GM23338 (cell line): ENCODE measurements at regions not wholly inside any gene's neighbourhood (a gene's known extent, or its start where the extent isn't known, plus 50 kb on each side); places are given as distances from the start of the nearest gene placed in this dataset.

Experiments used
- ATAC-seq: fragments of 200-7000 bp; cut with Tn5 transposase; 3 replicates; pipeline ENCODE4 v1.9.1; 2020
- DNase-seq: peaks from one replicate; pipeline ENCODE4 v3.0.0-alpha.2; 2015; ENCODE audit warnings: low spot score
- H2AFZ ChIP-seq: fragments of 200-600 bp; sonication (generic); 2 replicates; pipeline ENCODE4 v1.8.0; 2016; ENCODE audit warnings: antibody characterized with exemption, mild to moderate bottlenecking, moderate library complexity
- H3F3A ChIP-seq: fragments of 200-600 bp; sonication (generic); replicated peaks from 2 replicates; pipeline ENCODE4 v1.8.0; 2017; ENCODE audit warnings: antibody characterized with exemption, mixed run types, low read depth
- H3K27ac ChIP-seq: fragments of 200-600 bp; sonication (generic); 2 replicates; pipeline ENCODE4 v1.6.1; 2016; ENCODE audit warnings: low read depth
- H3K27me3 ChIP-seq: fragments of 200-600 bp; sonication (generic); 2 replicates; pipeline ENCODE4 v1.8.0; 2016; ENCODE audit warnings: mild to moderate bottlenecking, mixed run types, moderate library complexity; ENCODE audit not compliant: insufficient read depth
- H3K36me3 ChIP-seq: fragments of 200-600 bp; sonication (generic); 2 replicates; pipeline ENCODE4 v1.8.0; 2016; ENCODE audit warnings: mild to moderate bottlenecking; ENCODE audit not compliant: insufficient read depth
- H3K4me1 ChIP-seq: fragments of 200-600 bp; sonication (generic); 2 replicates; pipeline ENCODE4 v1.8.0; 2016; ENCODE audit warnings: mild to moderate bottlenecking, moderate library complexity; ENCODE audit not compliant: insufficient read depth
- H3K4me2 ChIP-seq: fragments of 200-600 bp; sonication (generic); 2 replicates; pipeline ENCODE4 v1.7.1; 2017; ENCODE audit warnings: mixed run types
- H3K4me3 ChIP-seq: fragments of 200-600 bp; sonication (generic); 2 replicates; pipeline ENCODE4 v1.6.1; 2016; ENCODE audit warnings: mixed run types
- H3K79me2 ChIP-seq: fragments of 200-600 bp; sonication (generic); replicated peaks from 2 replicates; pipeline ENCODE4 v1.8.0; 2017; ENCODE audit warnings: mild to moderate bottlenecking; ENCODE audit not compliant: insufficient read depth
- H3K9me2 ChIP-seq: fragments of 200-600 bp; sonication (generic); 2 replicates; pipeline ENCODE4 v1.8.0; 2017; ENCODE audit not compliant: insufficient read depth
- H4K20me1 ChIP-seq: fragments of 200-600 bp; sonication (generic); replicated peaks from 2 replicates; pipeline ENCODE4 v1.8.0; 2017; ENCODE audit warnings: mild to moderate bottlenecking; ENCODE audit not compliant: insufficient read depth
- H3K27ac Mint-ChIP-seq: 2 replicates; pipeline ENCODE4 v1.8.0; 2020; ENCODE audit warnings: inconsistent platforms, mild to moderate bottlenecking, moderate library complexity, mixed read lengths
- H3K27me3 Mint-ChIP-seq: 3 replicates; pipeline ENCODE4 v1.8.0; 2022; ENCODE audit warnings: low read depth, mild to moderate bottlenecking, moderate library complexity, mixed read lengths, inconsistent platforms; ENCODE audit not compliant: insufficient read depth, poor library complexity
- H3K36me3 Mint-ChIP-seq: 3 replicates; pipeline ENCODE4 v1.8.0; 2021; ENCODE audit warnings: low read depth, mild to moderate bottlenecking, inconsistent platforms, moderate library complexity, mixed read lengths
- H3K4me1 Mint-ChIP-seq: 3 replicates; pipeline ENCODE4 v1.8.0; 2020; ENCODE audit warnings: mild to moderate bottlenecking, inconsistent platforms, mixed read lengths
- H3K4me3 Mint-ChIP-seq: 3 replicates; pipeline ENCODE4 v1.8.0; 2021; ENCODE audit warnings: moderate library complexity, mild to moderate bottlenecking, inconsistent platforms, mixed read lengths
- H3K9me3 Mint-ChIP-seq: 3 replicates; pipeline ENCODE4 v1.8.0; 2020; ENCODE audit warnings: moderate library complexity, mild to moderate bottlenecking, inconsistent platforms, mixed read lengths
- CREB1 ChIP-seq: fragments of 250-450 bp; sonication (Bioruptor Pico); IDR thresholded peaks from 2 replicates; pipeline ENCODE4 v1.5.0; 2020; ENCODE audit warnings: low read depth, mild to moderate bottlenecking, moderate library complexity
- CTCF ChIP-seq, 2 experiments: fragments of 200-600 bp in 1 of 2; sonication (generic) in 1 of 2; conservative IDR thresholded peaks; 2 replicates each; pipeline versions ENCODE4 v1.5.1 to v1.6.1; 2016 to 2017; ENCODE audit warnings: antibody characterized with exemption in 2 of 2, low read depth in 2 of 2, mild to moderate bottlenecking in 2 of 2, moderate library complexity in 1 of 2
- ETS1 ChIP-seq: IDR thresholded peaks from 2 replicates; pipeline ENCODE4 v1.6.1; 2016; ENCODE audit warnings: antibody characterized with exemption
- EZH2 ChIP-seq: fragments of 200-600 bp; sonication (generic); IDR thresholded peaks from one replicate; pipeline ENCODE4 v1.8.0; 2017; ENCODE audit warnings: antibody characterized with exemption, mild to moderate bottlenecking, low read depth; ENCODE audit not compliant: unreplicated experiment
- EZH2phosphoT487 ChIP-seq: fragments of 200-600 bp; sonication (generic); IDR thresholded peaks from one replicate; pipeline ENCODE4 v1.8.1; 2018; ENCODE audit warnings: antibody characterized with exemption; ENCODE audit not compliant: unreplicated experiment
- JUNB ChIP-seq: IDR thresholded peaks from one replicate; pipeline ENCODE4 v1.6.1; 2016; ENCODE audit warnings: antibody characterized with exemption; ENCODE audit not compliant: unreplicated experiment
- NANOG ChIP-seq: IDR thresholded peaks from 2 replicates; pipeline ENCODE4 v1.6.1; 2016; ENCODE audit warnings: antibody characterized with exemption, borderline replicate concordance
- POLR2AphosphoS5 ChIP-seq: IDR thresholded peaks from 2 replicates; pipeline ENCODE4 v1.6.1; 2016; ENCODE audit warnings: antibody characterized with exemption, low read depth
- REST ChIP-seq: IDR thresholded peaks from one replicate; pipeline ENCODE4 v1.6.1; 2018; ENCODE audit warnings: antibody characterized with exemption; ENCODE audit not compliant: unreplicated experiment
- STAT1 ChIP-seq: IDR thresholded peaks from one replicate; pipeline ENCODE4 v1.6.1; 2016; ENCODE audit warnings: antibody characterized with exemption; ENCODE audit not compliant: unreplicated experiment
- ZNF114 ChIP-seq: fragments of 250-450 bp; sonication (Bioruptor Pico); IDR thresholded peaks from 2 replicates; pipeline ENCODE4 v1.5.0; 2020; ENCODE audit warnings: mild to moderate bottlenecking, moderate library complexity
- ZNF331 ChIP-seq: fragments of 250-450 bp; sonication (Bioruptor Pico); IDR thresholded peaks from 2 replicates; pipeline ENCODE4 v1.5.0; 2020; ENCODE audit warnings: low read depth, mild to moderate bottlenecking, moderate library complexity
- ZNF462 ChIP-seq: fragments of 250-450 bp; sonication (Bioruptor Pico); IDR thresholded peaks from 2 replicates; pipeline ENCODE4 v1.5.0; 2020; ENCODE audit warnings: mild to moderate bottlenecking, moderate library complexity

GRCh38 chr7:33742521-33742920, 162.8 kb upstream of the BMPER start:
- Mint-ChIP-seq H3K27ac (no peak overlapping the region), H3K9me3 (no peaks in the 10 kb centered on the region), H3K36me3 (no peaks in the 10 kb centered on the region), H3K4me1 (peaks cover 9% of the 10 kb centered on the region; the same call in 2 of the 3 replicates), H3K27me3 (peaks cover 4% of the 10 kb centered on the region), H3K4me3 (no peak overlapping the region)
- H2AFZ ChIP-seq = no peak overlapping the region
- TF ChIP-seq ETS1 (no peak), ZNF462 (CRISPR knock-in tag) (no peak), ZNF331 (CRISPR knock-in tag) (no peak), REST (no peak), EZH2 (no peak), JUNB (no peak), EZH2phosphoT487 (no peak), CREB1 (no peak), CTCF (conservative IDR thresholded peaks at IDR 0.05; ENCODE audit: low read depth in 2 of 2) (no peak), STAT1 (no peak), NANOG (no peak), ZNF114 (no peak), POLR2AphosphoS5 (no peak)
- H3K4me2 ChIP-seq = no peak overlapping the region
- no peaks in the 10 kb centered on the region for H3K4me1 ChIP-seq
- no peak overlapping the region for H3K4me3 ChIP-seq
- no peaks in the 10 kb centered on the region for H3K36me3 ChIP-seq
- no peaks in the 10 kb centered on the region; the same call in 1 of the 2 replicates for H3K9me2 ChIP-seq
- DNase-seq (no peak), ATAC-seq (no peak)
- no peak overlapping the region for H3K27ac ChIP-seq
- no peaks in the 10 kb centered on the region for H4K20me1 ChIP-seq
- H3K27me3 ChIP-seq = no peaks in the 10 kb centered on the region
- H3K79me2 ChIP-seq = no peaks in the 10 kb centered on the region
- no peaks in the 10 kb centered on the region for H3F3A ChIP-seq
